Right atrium auricular region (tissue), 2 donors: ENCODE measurements at regions not wholly inside any gene's neighbourhood (a gene's known extent, or its start where the extent isn't known, plus 50 kb on each side); places are given as distances from the start of the nearest gene placed in this dataset.

ENCODE experiments used
- DNase-seq: peaks from one replicate; pipeline ENCODE4 v3.0.0-alpha.2; 2019; ENCODE audit warnings: low spot score
- H3K27ac ChIP-seq, 2 donors: fragments of 200-600 bp; sonication (generic); 1 replicate in 1 of 2; 2 replicates in 1 of 2; pipeline ENCODE4 v1.5.1; 2016 to 2019
- H3K27me3 ChIP-seq, 2 donors: fragments of 200-600 bp; sonication (generic); one replicate each; pipeline versions ENCODE4 v1.5.1 to v1.6.0; 2017 to 2019
- H3K36me3 ChIP-seq: fragments of 200-600 bp; sonication (generic); one replicate; pipeline ENCODE4 v1.5.1; 2016
- H3K4me1 ChIP-seq, 2 donors: fragments of 200-600 bp; sonication (generic); one replicate each; pipeline versions ENCODE4 v1.5.1 to v1.6.0; 2017 to 2019
- H3K4me3 ChIP-seq, 2 donors: fragments of 200-600 bp; sonication (generic); 1 replicate in 1 of 2; 2 replicates in 1 of 2; pipeline ENCODE4 v1.5.1; 2017 to 2019; ENCODE audit warnings: mild to moderate bottlenecking in 1 of 2, moderate library complexity in 1 of 2
- H3K9me3 ChIP-seq, 2 donors: fragments of 200-600 bp; sonication (generic); one replicate each; pipeline ENCODE4 v1.5.1; 2019
- TF ChIP-seq, protein P1 (sequence below), 2 donors: fragments of 200-600 bp; sonication (generic); IDR thresholded peaks; one replicate each; pipeline ENCODE4 v1.5.1; 2019; ENCODE audit warnings: antibody characterized with exemption in 2 of 2

DNA sequence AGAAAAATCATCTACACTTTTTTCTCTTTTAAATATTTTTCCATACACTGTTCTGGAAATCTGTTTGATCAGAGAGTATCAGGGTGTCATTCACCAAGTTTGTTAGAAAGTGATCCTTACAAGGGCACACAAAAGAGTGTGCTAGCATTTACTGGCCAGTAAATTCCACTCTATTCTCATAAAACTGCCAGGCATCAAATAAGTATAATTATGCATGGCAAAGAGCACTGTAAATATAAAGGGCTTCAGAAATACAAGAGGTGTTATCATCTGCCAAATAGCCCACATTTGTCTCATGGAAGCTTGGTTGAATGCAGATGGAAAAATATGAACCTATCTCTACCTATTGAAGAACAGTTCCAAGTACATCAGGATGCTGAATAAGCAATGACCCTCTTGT lies 847.3 kb upstream of the ACVR2A start:
- no peaks in the 10 kb centered on the region for H3K9me3 ChIP-seq
- no peak overlapping the region for H3K4me3 ChIP-seq
- H3K27me3 ChIP-seq: no peaks in the 10 kb centered on the region
- H3K36me3 ChIP-seq: no peaks in the 10 kb centered on the region
- TF ChIP-seq, protein P1, sequence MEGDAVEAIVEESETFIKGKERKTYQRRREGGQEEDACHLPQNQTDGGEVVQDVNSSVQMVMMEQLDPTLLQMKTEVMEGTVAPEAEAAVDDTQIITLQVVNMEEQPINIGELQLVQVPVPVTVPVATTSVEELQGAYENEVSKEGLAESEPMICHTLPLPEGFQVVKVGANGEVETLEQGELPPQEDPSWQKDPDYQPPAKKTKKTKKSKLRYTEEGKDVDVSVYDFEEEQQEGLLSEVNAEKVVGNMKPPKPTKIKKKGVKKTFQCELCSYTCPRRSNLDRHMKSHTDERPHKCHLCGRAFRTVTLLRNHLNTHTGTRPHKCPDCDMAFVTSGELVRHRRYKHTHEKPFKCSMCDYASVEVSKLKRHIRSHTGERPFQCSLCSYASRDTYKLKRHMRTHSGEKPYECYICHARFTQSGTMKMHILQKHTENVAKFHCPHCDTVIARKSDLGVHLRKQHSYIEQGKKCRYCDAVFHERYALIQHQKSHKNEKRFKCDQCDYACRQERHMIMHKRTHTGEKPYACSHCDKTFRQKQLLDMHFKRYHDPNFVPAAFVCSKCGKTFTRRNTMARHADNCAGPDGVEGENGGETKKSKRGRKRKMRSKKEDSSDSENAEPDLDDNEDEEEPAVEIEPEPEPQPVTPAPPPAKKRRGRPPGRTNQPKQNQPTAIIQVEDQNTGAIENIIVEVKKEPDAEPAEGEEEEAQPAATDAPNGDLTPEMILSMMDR (IDR thresholded peaks at IDR 0.05): no peak
- DNase-seq: no peak
- H3K4me1 ChIP-seq: no peaks in the 10 kb centered on the region
- no peak overlapping the region for H3K27ac ChIP-seq

DNA sequence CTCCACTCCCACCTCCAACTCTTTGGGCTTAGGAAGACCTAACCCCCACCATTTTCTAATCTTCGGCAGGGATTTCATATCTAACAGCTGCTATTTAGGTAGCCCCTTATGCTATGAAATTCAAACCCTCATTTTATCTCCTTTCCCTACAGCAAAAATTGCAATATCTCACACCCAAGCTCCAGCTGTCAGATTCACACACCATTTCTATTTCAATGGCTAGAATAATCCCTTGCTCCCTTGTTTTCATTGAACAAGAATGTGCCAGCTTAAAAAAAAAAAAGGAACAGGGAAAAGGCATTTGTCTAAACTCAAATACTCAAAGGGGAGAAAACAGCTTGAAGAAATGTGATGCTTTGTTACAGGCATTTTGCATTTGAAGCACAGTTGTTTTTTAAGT lies 850.6 kb upstream of the ACVR2A start:
- DNase-seq: no peak
- no peaks in the 10 kb centered on the region for H3K9me3 ChIP-seq
- TF ChIP-seq, protein P1 (IDR thresholded peaks at IDR 0.05): no peak
- no peaks in the 10 kb centered on the region for H3K4me1 ChIP-seq
- H3K27me3 ChIP-seq: no peaks in the 10 kb centered on the region
- no peak overlapping the region for H3K27ac ChIP-seq
- H3K36me3 ChIP-seq: no peaks in the 10 kb centered on the region
- no peak overlapping the region for H3K4me3 ChIP-seq

DNA sequence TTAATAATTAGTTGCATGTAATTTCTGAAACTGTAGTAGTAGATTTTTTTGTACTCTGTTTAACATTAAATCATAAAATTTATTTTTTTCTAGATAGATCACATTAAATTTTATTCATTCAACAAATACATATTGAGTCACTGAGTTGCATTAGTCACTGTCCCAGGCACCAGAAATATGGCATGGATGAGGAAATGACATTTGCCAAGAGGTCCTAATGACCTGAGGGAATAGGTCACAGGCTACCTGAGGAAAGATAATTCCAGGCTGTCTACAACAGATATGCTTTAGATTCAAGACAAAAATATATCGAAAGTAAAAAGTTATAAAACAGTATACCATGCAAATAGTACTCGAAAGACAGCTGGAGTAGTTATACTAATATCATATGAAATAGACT lies 852.4 kb upstream of the ACVR2A start:
- no peak overlapping the region for H3K27ac ChIP-seq
- no peaks in the 10 kb centered on the region for H3K36me3 ChIP-seq
- no peak overlapping the region for H3K4me3 ChIP-seq
- no peaks in the 10 kb centered on the region for H3K9me3 ChIP-seq
- DNase-seq: no peak
- no peaks in the 10 kb centered on the region for H3K27me3 ChIP-seq
- no peaks in the 10 kb centered on the region for H3K4me1 ChIP-seq
- TF ChIP-seq, protein P1 (IDR thresholded peaks at IDR 0.05): no peak

DNA sequence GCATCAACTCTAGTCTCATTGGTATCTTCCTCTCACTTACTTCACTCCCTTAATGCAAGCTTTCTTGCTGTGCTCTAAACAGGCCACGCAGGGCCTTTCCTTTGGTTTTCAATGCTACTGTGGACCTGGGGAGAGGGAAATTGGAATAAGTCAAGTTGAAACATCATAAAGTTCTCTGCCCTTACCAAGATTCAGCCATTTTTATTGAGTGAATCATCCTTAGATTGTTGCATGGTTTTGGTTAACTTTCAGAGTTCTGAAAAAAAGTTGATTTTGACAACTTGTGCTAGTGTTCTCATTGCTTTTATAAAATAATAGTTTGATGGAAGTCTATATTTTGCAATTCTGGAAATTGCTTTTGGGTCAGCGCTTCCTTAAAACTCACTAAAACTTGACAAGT lies 852.8 kb upstream of the ACVR2A start:
- Histone ChIP-seq H3K27ac (no peak overlapping the region), H3K4me1 (no peaks in the 10 kb centered on the region), H3K27me3 (no peaks in the 10 kb centered on the region), H3K36me3 (no peaks in the 10 kb centered on the region), H3K9me3 (no peaks in the 10 kb centered on the region), H3K4me3 (no peak overlapping the region)
- DNase-seq: no peak
- TF ChIP-seq, protein P1 (IDR thresholded peaks at IDR 0.05): no peak

DNA sequence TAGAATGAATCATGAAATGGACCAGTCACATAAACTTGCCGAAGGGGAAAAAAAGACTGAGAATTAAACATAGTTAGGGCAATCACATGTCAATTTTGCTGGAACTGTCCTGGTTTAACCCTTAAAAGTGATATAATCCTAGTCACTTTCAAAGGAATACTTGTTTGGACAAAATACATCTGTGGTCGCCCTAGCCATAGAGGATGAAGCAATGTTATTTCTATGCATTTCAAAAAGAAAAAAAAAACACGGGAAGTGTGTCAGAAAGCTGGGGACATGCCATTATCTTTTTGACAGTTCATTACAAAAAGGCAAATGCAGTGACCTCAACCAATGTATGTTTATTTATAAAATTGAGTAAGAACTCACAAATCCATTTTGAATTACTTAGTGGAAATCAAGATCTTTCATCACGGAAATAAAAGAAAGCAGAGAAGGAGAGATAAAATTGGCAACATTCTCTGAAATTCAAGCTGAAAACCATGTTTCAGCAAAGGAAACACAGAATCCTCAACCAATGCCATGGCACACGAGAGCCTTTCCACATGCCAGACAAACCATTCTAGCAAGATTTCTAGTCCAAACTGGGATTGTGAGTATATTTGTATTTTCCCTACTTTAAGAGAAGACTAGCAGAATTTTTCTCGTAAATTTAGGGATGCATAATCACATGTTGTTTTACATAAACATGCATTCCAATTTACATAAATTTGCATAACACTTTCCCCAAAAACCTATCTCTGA lies 854.3 kb upstream of the ACVR2A start:
- no peaks in the 10 kb centered on the region for H3K4me1 ChIP-seq
- no peaks in the 10 kb centered on the region for H3K27me3 ChIP-seq
- H3K4me3 ChIP-seq: no peak overlapping the region
- no peaks in the 10 kb centered on the region for H3K36me3 ChIP-seq
- H3K27ac ChIP-seq: no peak overlapping the region
- no peaks in the 10 kb centered on the region for H3K9me3 ChIP-seq
- TF ChIP-seq, protein P1 (IDR thresholded peaks at IDR 0.05): no peak
- no peak for DNase-seq

DNA sequence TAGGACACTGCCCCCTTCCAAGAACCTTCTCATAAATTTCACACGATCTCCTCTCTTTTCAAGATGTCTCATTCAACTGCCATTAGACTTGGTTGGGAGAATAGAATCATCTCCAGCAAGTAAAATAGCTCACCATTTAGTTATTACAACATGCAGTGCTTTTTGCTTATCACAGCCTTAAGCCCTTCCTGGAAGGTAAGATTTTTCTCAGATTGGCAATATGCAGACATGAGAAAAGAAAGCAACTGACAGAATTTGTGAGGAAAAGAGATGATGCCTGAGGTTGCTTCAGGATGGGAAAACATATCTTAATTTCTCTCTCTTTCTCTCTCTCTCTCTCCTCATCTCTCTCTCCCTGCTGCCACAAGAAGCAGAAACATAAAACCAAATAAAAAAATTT lies 855.1 kb upstream of the ACVR2A start:
- Histone ChIP-seq H3K36me3 (no peaks in the 10 kb centered on the region), H3K4me3 (no peak overlapping the region), H3K4me1 (no peaks in the 10 kb centered on the region), H3K9me3 (no peaks in the 10 kb centered on the region), H3K27ac (no peak overlapping the region), H3K27me3 (no peaks in the 10 kb centered on the region)
- no peak for DNase-seq
- TF ChIP-seq, protein P1 (IDR thresholded peaks at IDR 0.05): no peak
